ENCODE measurements at regions not wholly inside any gene's neighbourhood (a gene's known extent, or its start where the extent isn't known, plus 50 kb on each side); places are given as distances from the start of the nearest gene placed in this dataset.

DNA sequence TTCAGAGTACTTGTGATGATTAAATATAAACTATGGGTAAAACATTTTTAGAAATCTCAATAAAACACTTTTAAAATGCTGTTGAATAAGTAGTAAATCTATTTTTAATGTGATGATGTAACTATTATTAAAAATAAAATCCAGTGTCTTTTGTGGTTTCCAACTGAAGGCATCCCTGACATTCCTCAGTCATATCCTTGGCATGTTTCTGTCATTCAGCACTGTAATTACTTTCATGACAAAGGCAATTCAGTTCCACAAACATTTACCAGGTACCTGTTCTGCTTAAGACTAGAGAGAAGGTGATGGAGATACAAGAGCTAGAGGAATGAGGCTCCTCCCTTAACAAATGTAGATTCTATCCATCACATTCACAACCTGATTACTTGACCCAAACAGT lies 518.7 kb upstream of the MAP3K7 start:
- no peak overlapping the region for H2AFZ ChIP-seq (ENCODE audit: control insufficient read depth, low read depth, low read length)
- in situ Hi-C loops (cut with MboI) = no loop called here
- no peaks in the 10 kb centered on the region for H4K20me1 ChIP-seq (ENCODE audit: control insufficient read depth, insufficient read depth)
- ATAC-seq (no peak), DNase-seq (ENCODE audit: low read depth, low spot score) (no peak), FAIRE-seq (no peak)
- no peaks in the 10 kb centered on the region for H3K79me2 ChIP-seq (ENCODE audit: control insufficient read depth, insufficient read depth, low read length)
- no peaks in the 10 kb centered on the region for H3K36me3 ChIP-seq (ENCODE audit: control insufficient read depth in 2 of 2, insufficient read depth in 2 of 2, low read length in 1 of 2)
- RAD21 ChIA-PET (ENCODE audit: unreplicated experiment) = interaction anchor here (1.1 to 1.2 kb wide), 2 partner anchors 11 to 24 kb away, joined by 3 to 4 read pairs; no protein-coding TSS in a partner anchor
- H3K9ac ChIP-seq (ENCODE audit: control insufficient read depth, insufficient read depth, low read length) = no peak overlapping the region
- SMC1A ChIA-PET (ENCODE audit: uncharacterized antibody, unreplicated experiment) = no interaction called here
- CTCF ChIA-PET = interaction anchor here (1.8 kb wide), 1 partner anchor 24 kb away, joined by 9 read pairs; no protein-coding TSS in a partner anchor
- H3K27ac ChIP-seq (ENCODE audit: control insufficient read depth, insufficient read depth) = no peak overlapping the region
- POLR2A ChIA-PET = no interaction called here
- no peaks in the 10 kb centered on the region for H3K4me1 ChIP-seq (ENCODE audit: control insufficient read depth, insufficient read depth, low read length)
- no peaks in the 10 kb centered on the region for H3K9me3 ChIP-seq (replicated peaks; ENCODE audit: control insufficient read depth, insufficient read depth, low read length)
- TF ChIP-seq, protein P1, sequence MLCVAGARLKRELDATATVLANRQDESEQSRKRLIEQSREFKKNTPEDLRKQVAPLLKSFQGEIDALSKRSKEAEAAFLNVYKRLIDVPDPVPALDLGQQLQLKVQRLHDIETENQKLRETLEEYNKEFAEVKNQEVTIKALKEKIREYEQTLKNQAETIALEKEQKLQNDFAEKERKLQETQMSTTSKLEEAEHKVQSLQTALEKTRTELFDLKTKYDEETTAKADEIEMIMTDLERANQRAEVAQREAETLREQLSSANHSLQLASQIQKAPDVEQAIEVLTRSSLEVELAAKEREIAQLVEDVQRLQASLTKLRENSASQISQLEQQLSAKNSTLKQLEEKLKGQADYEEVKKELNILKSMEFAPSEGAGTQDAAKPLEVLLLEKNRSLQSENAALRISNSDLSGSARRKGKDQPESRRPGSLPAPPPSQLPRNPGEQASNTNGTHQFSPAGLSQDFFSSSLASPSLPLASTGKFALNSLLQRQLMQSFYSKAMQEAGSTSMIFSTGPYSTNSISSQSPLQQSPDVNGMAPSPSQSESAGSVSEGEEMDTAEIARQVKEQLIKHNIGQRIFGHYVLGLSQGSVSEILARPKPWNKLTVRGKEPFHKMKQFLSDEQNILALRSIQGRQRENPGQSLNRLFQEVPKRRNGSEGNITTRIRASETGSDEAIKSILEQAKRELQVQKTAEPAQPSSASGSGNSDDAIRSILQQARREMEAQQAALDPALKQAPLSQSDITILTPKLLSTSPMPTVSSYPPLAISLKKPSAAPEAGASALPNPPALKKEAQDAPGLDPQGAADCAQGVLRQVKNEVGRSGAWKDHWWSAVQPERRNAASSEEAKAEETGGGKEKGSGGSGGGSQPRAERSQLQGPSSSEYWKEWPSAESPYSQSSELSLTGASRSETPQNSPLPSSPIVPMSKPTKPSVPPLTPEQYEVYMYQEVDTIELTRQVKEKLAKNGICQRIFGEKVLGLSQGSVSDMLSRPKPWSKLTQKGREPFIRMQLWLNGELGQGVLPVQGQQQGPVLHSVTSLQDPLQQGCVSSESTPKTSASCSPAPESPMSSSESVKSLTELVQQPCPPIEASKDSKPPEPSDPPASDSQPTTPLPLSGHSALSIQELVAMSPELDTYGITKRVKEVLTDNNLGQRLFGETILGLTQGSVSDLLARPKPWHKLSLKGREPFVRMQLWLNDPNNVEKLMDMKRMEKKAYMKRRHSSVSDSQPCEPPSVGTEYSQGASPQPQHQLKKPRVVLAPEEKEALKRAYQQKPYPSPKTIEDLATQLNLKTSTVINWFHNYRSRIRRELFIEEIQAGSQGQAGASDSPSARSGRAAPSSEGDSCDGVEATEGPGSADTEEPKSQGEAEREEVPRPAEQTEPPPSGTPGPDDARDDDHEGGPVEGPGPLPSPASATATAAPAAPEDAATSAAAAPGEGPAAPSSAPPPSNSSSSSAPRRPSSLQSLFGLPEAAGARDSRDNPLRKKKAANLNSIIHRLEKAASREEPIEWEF (IDR thresholded peaks at IDR 0.05; ENCODE audit: insufficient replicate concordance, low read depth, low read length) = no peak
- TF ChIP-seq RELA (IDR thresholded peaks at IDR 0.05; ENCODE audit: borderline replicate concordance, partially characterized antibody) = no peak
- TF ChIP-seq, protein P2, sequence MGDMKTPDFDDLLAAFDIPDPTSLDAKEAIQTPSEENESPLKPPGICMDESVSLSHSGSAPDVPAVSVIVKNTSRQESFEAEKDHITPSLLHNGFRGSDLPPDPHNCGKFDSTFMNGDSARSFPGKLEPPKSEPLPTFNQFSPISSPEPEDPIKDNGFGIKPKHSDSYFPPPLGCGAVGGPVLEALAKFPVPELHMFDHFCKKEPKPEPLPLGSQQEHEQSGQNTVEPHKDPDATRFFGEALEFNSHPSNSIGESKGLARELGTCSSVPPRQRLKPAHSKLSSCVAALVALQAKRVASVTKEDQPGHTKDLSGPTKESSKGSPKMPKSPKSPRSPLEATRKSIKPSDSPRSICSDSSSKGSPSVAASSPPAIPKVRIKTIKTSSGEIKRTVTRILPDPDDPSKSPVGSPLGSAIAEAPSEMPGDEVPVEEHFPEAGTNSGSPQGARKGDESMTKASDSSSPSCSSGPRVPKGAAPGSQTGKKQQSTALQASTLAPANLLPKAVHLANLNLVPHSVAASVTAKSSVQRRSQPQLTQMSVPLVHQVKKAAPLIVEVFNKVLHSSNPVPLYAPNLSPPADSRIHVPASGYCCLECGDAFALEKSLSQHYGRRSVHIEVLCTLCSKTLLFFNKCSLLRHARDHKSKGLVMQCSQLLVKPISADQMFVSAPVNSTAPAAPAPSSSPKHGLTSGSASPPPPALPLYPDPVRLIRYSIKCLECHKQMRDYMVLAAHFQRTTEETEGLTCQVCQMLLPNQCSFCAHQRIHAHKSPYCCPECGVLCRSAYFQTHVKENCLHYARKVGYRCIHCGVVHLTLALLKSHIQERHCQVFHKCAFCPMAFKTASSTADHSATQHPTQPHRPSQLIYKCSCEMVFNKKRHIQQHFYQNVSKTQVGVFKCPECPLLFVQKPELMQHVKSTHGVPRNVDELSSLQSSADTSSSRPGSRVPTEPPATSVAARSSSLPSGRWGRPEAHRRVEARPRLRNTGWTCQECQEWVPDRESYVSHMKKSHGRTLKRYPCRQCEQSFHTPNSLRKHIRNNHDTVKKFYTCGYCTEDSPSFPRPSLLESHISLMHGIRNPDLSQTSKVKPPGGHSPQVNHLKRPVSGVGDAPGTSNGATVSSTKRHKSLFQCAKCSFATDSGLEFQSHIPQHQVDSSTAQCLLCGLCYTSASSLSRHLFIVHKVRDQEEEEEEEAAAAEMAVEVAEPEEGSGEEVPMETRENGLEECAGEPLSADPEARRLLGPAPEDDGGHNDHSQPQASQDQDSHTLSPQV (IDR thresholded peaks at IDR 0.05) = no peak
- TF ChIP-seq MEF2B (IDR thresholded peaks at IDR 0.05; ENCODE audit: partially characterized antibody, poor library complexity, severe bottlenecking) = no peak
- TF ChIP-seq SUPT20H (IDR thresholded peaks at IDR 0.05; ENCODE audit: borderline replicate concordance, control insufficient read depth, low read depth, low read length) = no peak
- TF ChIP-seq ATF7 (IDR thresholded peaks at IDR 0.05; ENCODE audit: low read depth) = no peak
- no peak for TF ChIP-seq NR2F1 (conservative IDR thresholded peaks at IDR 0.05)
- intact Hi-C loops (cut with micrococcal nuclease; ENCODE audit: unreplicated experiment) = no loop called here
- no TSS peak for BruUV-seq (replicated peaks)
- H3K4me3 ChIP-seq = no peak overlapping the region
- no peaks in the 10 kb centered on the region; a peak in 1 of 4 replicates for H3K27me3 ChIP-seq (replicated peaks in 1 of 2; ENCODE audit: control insufficient read depth in 2 of 2, insufficient read depth in 2 of 2, low read length in 1 of 2)
- H3K4me2 ChIP-seq (ENCODE audit: control insufficient read depth, insufficient read depth) = no peak overlapping the region

Data from GM12878 (cell line).